Common myeloid progenitor, CD34-positive (primary cell): ENCODE measurements at regions not wholly inside any gene's neighbourhood (a gene's known extent, or its start where the extent isn't known, plus 50 kb on each side); places are given as distances from the start of the nearest gene placed in this dataset.
"Not testable (repeated sequence)": the region's sequence is repeated elsewhere in the genome, so short reads cannot be mapped to it uniquely, and the experiment has no call there.

ENCODE experiments used
- CTCF ChIA-PET: fragments of 350-600 bp; sonication (Branson Sonifier 250); formaldehyde crosslinking; loops from one replicate; lab custom pipeline; 2021; ENCODE audit warnings: antibody characterized with exemption; lab: Charles Lee
- POLR2A ChIA-PET: fragments of 350-600 bp; sonication (Branson Sonifier 250); formaldehyde crosslinking; loops from one replicate; lab custom pipeline; 2021; ENCODE audit warnings: antibody characterized with exemption; lab: Charles Lee
- DNase-seq, 3 donors: peaks; one replicate each; pipeline versions ENCODE4 v3.0.0 to v3.0.0-alpha.2; 2013
- H3K27ac ChIP-seq, 2 experiments: 1 replicate in 1 of 2; 2 replicates in 1 of 2; pipeline ENCODE4 v1.7.0; 2013; ENCODE audit warnings: inconsistent platforms in 2 of 2, low read length in 2 of 2, mild to moderate bottlenecking in 2 of 2, low read depth in 1 of 2, moderate library complexity in 1 of 2; ENCODE audit not compliant: severe bottlenecking in 2 of 2, insufficient read depth in 1 of 2, poor library complexity in 1 of 2
- H3K27me3 ChIP-seq, 5 experiments: replicated peaks in 2 of 5; 1 replicate in 3 of 5; 2 replicates in 2 of 5; pipeline versions ENCODE4 v1.6.1 to v1.7.0; 2013; ENCODE audit warnings: low read length in 4 of 5, mild to moderate bottlenecking in 2 of 5, moderate library complexity in 2 of 5, inconsistent platforms in 1 of 5; ENCODE audit not compliant: insufficient read depth in 5 of 5, control insufficient read depth in 4 of 5
- H3K36me3 ChIP-seq, 4 experiments: 1 replicate in 2 of 4; 2 replicates in 2 of 4; pipeline versions ENCODE4 v1.6.1 to v1.7.0; 2013; ENCODE audit warnings: low read length in 3 of 4, control low read depth in 1 of 4, mild to moderate bottlenecking in 1 of 4; ENCODE audit not compliant: control insufficient read depth in 4 of 4, insufficient read depth in 4 of 4
- H3K4me1 ChIP-seq, 4 experiments: 1 replicate in 3 of 4; 2 replicates in 1 of 4; pipeline versions ENCODE4 v1.6.1 to v1.7.1; 2013; ENCODE audit warnings: low read length in 3 of 4, mild to moderate bottlenecking in 3 of 4, control low read depth in 1 of 4, inconsistent platforms in 1 of 4, moderate library complexity in 1 of 4; ENCODE audit not compliant: control insufficient read depth in 4 of 4, insufficient read depth in 4 of 4; ENCODE audit errors: control extremely low read depth in 1 of 4
- H3K4me3 ChIP-seq, 7 experiments: 1 replicate in 4 of 7; 2 replicates in 3 of 7; pipeline versions ENCODE4 v1.5.1 to v1.7.0; 2013; ENCODE audit warnings: mild to moderate bottlenecking in 7 of 7, low read length in 6 of 7, moderate library complexity in 6 of 7, inconsistent platforms in 2 of 7, low read depth in 2 of 7, control low read depth in 1 of 7; ENCODE audit not compliant: insufficient read depth in 4 of 7, control insufficient read depth in 1 of 7; ENCODE audit errors: extremely low read depth in 1 of 7
- H3K9me3 ChIP-seq, 5 experiments: 1 replicate in 4 of 5; 2 replicates in 1 of 5; pipeline versions ENCODE4 v1.6.1 to v1.7.1; 2013; ENCODE audit warnings: low read length in 4 of 5, mild to moderate bottlenecking in 2 of 5, inconsistent platforms in 1 of 5, low read depth in 1 of 5, moderate library complexity in 1 of 5; ENCODE audit not compliant: control insufficient read depth in 4 of 5, insufficient read depth in 2 of 5; ENCODE audit errors: control extremely low read depth in 1 of 5
- WGBS: methylation state at CpG from one replicate; pipeline ENCODE4 v1.1.5; 2013; ENCODE audit not compliant: insufficient coverage; 5-methylcytosine and 5-hydroxymethylcytosine counted together

DNA sequence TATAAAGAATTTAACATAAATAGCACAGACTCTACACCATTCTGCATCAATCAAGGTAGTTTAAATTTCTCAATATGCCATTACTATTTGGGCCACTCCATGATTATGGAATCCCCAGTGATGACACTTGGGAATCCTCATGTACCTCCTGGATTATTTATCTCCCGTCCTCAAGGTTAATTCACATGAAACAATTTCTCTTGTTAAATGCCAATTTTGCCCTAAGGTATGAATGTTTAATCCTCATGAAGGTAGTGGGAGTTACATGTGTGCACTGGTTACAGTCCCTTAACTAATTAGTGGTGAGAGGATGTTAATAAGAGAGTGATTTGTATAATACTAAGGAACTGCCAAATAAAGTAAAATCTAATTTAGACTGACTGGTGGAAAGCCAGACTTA lies 372.3 kb upstream of the MDFIC2 start:
- CTCF ChIA-PET = no interaction called here

DNA sequence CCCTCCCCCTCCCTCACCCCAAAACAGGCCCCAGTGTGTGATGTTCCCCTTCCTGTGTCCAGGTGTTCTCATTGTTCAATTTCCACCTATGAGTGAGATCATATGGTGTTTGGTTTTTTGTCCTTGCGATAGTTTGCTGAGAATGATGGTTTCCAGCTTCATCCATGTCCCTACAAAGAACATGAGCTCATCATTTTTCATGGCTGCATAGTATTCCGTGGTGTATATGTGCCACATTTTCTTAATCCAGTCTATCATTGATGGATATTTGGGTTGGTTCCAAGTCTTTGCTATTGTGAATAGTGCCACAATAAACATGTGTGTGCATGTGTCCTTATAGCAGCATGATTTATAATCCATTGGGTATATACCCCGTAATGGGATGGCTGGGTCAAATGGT lies 363.4 kb upstream of the MDFIC2 start:
- H3K36me3 ChIP-seq, CTCF ChIA-PET, POLR2A ChIA-PET, H3K27ac ChIP-seq, H3K4me3 ChIP-seq, H3K4me1 ChIP-seq, H3K27me3 ChIP-seq, H3K9me3 ChIP-seq, DNase-seq: not testable (repeated sequence)
- whole genome bisulfite sequencing = no CpG with 5 or more reads among the region's 3 CpGs

More for the DNA sequence above, 372.3 kb upstream of the MDFIC2 start:
- 88% methylated on average over 1 of the region's 1 CpG for WGBS
- Histone ChIP-seq H3K27me3 (peaks cover 0 to 2% (median 0%) of the 10 kb centered on the region in 5 experiments), H3K36me3 (no peaks in the 10 kb centered on the region), H3K9me3 (no peaks in the 10 kb centered on the region), H3K4me3 (no peak overlapping the region), H3K4me1 (no peaks in the 10 kb centered on the region), H3K27ac (no peak overlapping the region)
- POLR2A ChIA-PET = no interaction called here
- no peak for DNase-seq

DNA sequence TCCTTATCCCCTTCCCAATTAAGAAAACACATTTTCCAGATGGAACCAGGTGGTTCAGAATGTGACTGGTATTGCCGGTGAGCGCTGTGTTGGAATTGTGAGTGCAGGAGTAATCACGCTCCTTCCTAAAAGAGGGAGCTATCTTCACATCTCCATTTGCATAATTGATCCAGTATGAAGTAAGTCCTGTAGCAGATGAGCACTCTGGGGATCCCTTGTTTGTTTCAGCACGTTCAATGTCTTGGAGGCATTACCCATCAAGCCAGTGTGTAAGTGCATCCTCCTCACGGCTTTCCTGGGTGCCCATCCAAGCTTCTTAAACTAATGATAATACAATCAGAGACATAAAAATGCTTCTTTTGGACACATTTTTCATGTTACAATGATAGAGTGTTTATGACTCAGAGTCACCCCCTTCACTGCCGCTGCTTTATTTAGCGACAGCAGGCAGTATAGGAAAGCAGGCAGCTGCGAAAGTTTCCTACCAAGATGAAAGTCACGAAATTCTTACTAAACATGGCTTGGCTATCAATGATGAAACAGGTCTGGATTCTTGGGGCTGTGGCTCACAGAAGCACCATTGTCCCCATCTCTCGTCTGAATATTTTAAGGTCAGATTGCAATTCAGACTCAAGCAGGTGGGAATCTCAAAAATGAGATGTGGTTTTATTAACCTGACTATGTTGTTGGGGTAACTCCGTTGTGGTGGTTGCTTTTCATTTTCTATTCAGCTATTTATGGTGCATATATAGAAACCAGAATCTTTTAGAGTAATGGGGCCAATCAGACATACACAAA lies 346.3 kb upstream of the MDFIC2 start:
- H3K9me3 ChIP-seq = no peaks in the 10 kb centered on the region
- WGBS = 97% methylated on average over 9 of the region's 11 CpGs

DNA sequence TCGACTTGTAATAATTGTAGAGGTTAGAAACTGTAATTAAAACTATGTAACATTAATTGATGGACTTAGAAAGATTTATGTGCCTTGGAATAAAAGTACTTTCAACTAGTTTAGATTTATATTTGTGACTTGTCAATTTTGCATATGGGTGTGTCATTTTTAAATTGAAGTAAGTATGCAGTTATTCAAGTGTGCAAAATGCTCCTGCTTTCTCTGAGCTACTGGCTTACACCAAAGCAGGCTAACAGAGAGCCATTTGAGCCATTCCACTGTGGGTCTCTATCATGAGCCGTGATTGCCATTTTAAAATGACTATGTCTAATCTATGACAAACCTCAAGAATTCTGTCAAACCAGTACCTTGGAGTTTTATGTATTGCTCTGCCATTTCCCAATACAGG lies 345.0 kb upstream of the MDFIC2 start:
- Histone ChIP-seq H3K36me3 (no peaks in the 10 kb centered on the region), H3K4me3 (no peak overlapping the region), H3K27me3 (peaks cover 0 to 3% (median 0%) of the 10 kb centered on the region in 5 experiments), H3K27ac (no peak overlapping the region), H3K9me3 (no peaks in the 10 kb centered on the region), H3K4me1 (no peaks in the 10 kb centered on the region)
- 92% methylated on average over 2 of the region's 2 CpGs for WGBS
- CTCF ChIA-PET = no interaction called here
- no peak for DNase-seq
- POLR2A ChIA-PET = interaction anchor here (0.6 kb wide), 1 partner anchor 288 kb away, joined by 8 read pairs; no protein-coding TSS in a partner anchor

More for the DNA sequence above, 346.3 kb upstream of the MDFIC2 start:
- H3K4me1 ChIP-seq = no peaks in the 10 kb centered on the region
- peaks cover 0 to 3% (median 0%) of the 10 kb centered on the region in 5 experiments for H3K27me3 ChIP-seq
- POLR2A ChIA-PET = no interaction called here
- CTCF ChIA-PET = no interaction called here
- no peak overlapping the region for H3K27ac ChIP-seq
- no peak overlapping the region for H3K4me3 ChIP-seq
- DNase-seq = no peak
- no peaks in the 10 kb centered on the region for H3K36me3 ChIP-seq

DNA sequence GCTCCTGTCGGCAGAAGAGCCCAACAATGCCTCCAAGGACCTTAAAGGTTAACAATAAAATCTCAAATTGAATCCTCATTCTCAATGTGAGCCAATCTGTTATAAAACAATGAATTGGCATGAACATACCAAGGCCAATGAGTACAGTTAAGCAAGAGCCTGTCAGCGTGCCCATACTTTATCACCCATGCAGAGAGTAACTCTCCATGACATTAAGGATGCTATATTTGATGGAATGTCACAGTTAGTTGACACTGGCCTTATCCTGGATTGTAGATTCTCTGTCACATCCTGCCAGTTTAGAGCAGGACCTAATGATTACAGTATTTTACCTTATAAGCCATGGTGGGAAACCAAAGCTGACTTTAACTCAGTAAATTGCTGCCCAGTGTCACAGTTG lies 335.4 kb upstream of the MDFIC2 start:
- H3K27ac ChIP-seq = no peak overlapping the region
- no peaks in the 10 kb centered on the region for H3K27me3 ChIP-seq
- no CpG with 5 or more reads among the region's 2 CpGs for WGBS
- no peak overlapping the region for H3K4me3 ChIP-seq
- ChIA-PET CTCF (no interaction called here), POLR2A (no interaction called here)
- no peaks in the 10 kb centered on the region for H3K4me1 ChIP-seq
- H3K9me3 ChIP-seq = no peaks in the 10 kb centered on the region
- DNase-seq = no peak
- no peaks in the 10 kb centered on the region for H3K36me3 ChIP-seq

DNA sequence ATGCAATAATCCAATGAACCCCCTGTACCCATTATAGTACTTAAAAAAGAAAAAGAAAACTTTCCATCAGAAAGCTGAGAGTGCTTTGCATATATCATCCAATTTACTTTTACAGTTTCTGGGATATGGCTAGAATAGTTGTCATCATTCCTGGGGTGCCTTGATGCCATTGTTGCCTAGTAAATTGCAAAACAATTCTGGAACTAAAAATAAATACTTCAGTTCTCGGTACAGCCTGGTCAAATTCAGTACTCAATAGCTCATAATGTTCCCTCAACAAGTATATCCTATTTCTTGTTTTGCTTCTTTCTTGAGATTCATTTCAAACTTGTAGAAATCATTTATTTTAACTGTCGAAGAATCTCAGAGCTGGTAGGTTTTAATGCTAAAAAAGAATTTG lies 334.7 kb upstream of the MDFIC2 start:
- CTCF ChIA-PET = no interaction called here

DNA sequence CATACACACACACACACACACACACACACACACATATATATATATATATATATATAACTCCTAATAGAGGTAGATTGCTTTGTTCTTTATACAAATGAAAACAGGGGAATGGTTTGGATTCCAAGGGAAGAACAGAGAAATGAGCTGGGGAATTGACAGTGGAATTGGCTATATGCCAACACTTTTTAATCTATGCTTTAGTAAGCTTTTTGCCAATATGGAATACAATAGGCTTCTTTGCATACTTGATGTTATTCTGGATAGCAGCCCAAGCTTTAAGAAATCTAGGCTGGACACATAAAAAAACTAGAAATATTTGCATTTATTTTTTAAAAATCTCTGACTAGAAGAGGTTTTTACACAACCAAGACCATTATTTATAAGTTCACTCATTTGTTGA lies 334.2 kb upstream of the MDFIC2 start:
- no peak for DNase-seq
- no peaks in the 10 kb centered on the region for H3K27me3 ChIP-seq
- no peak overlapping the region for H3K27ac ChIP-seq
- CTCF ChIA-PET = no interaction called here
- no peaks in the 10 kb centered on the region for H3K36me3 ChIP-seq
- POLR2A ChIA-PET = no interaction called here
- no peaks in the 10 kb centered on the region for H3K4me1 ChIP-seq
- no peak overlapping the region for H3K4me3 ChIP-seq
- no peaks in the 10 kb centered on the region for H3K9me3 ChIP-seq

More for the DNA sequence above, 334.7 kb upstream of the MDFIC2 start:
- no peaks in the 10 kb centered on the region for H3K4me1 ChIP-seq
- POLR2A ChIA-PET = no interaction called here
- no peaks in the 10 kb centered on the region for H3K27me3 ChIP-seq
- H3K27ac ChIP-seq = no peak overlapping the region
- no peak overlapping the region for H3K4me3 ChIP-seq
- DNase-seq = no peak
- 80% methylated on average over 1 of the region's 2 CpGs for WGBS
- no peaks in the 10 kb centered on the region for H3K9me3 ChIP-seq
- H3K36me3 ChIP-seq = no peaks in the 10 kb centered on the region
